T-helper 1 cell treated with Interleukin-12 subunit alpha and Interleukin-12 subunit beta and Interleukin-4 antibody, amounts not matched to agents 30 ng/mL and 1 ng/mL, for 36 hours (primary cell): ENCODE measurements at regions not wholly inside any gene's neighbourhood (a gene's known extent, or its start where the extent isn't known, plus 50 kb on each side); places are given as distances from the start of the nearest gene placed in this dataset.

Experiments used
- intact Hi-C: fragments of 100-400 bp; cut with micrococcal nuclease; formaldehyde crosslinking; loops from one replicate; pipeline ENCODE4 v1.15.1; 2024

GRCh38 chr2:147482111-147482895 is 362.5 kb upstream of the ACVR2A start:
- intact Hi-C loops = no loop called here

- intact Hi-C loops = no loop called here
Measured at GRCh38 chr2:147479358-147479757, 365.5 kb upstream of the ACVR2A start.

- intact Hi-C loops = no loop called here
Measured at GRCh38 chr2:147473075-147473474, 371.8 kb upstream of the ACVR2A start.

- intact Hi-C loops = no loop called here
Measured at GRCh38 chr2:147471126-147471525, 373.7 kb upstream of the ACVR2A start.

- intact Hi-C loops = no loop called here
Measured at GRCh38 chr2:147469471-147469870, 375.4 kb upstream of the ACVR2A start.

GRCh38 chr2:147468963-147469362 is 375.9 kb upstream of the ACVR2A start:
- intact Hi-C loops = no loop called here

- intact Hi-C loops = no loop called here
Measured at GRCh38 chr2:147468349-147468748, 376.5 kb upstream of the ACVR2A start.

- intact Hi-C loops = no loop called here
Measured at GRCh38 chr2:147467441-147467840, 377.4 kb upstream of the ACVR2A start.

GRCh38 chr2:147464737-147465357 is 380.0 kb upstream of the ACVR2A start:
- intact Hi-C loops = no loop called here

GRCh38 chr2:147463881-147464520 is 380.8 kb upstream of the ACVR2A start:
- intact Hi-C loops = no loop called here

GRCh38 chr2:147460155-147460554 is 384.7 kb upstream of the ACVR2A start:
- intact Hi-C loops = no loop called here

GRCh38 chr2:147456779-147457178 is 388.1 kb upstream of the ACVR2A start:
- intact Hi-C loops = no loop called here

- intact Hi-C loops = no loop called here
Measured at GRCh38 chr2:147451902-147452515, 392.8 kb upstream of the ACVR2A start.

GRCh38 chr2:147450661-147451510 is 393.9 kb upstream of the ACVR2A start:
- intact Hi-C loops = no loop called here

- intact Hi-C loops = no loop called here
Measured at GRCh38 chr2:147449323-147449991, 395.4 kb upstream of the ACVR2A start.

GRCh38 chr2:147442816-147443215 is 402.0 kb upstream of the ACVR2A start:
- intact Hi-C loops = no loop called here

GRCh38 chr2:147441182-147441581 is 403.6 kb upstream of the ACVR2A start:
- intact Hi-C loops = no loop called here

- intact Hi-C loops = no loop called here
Measured at GRCh38 chr2:147440734-147441133, 404.1 kb upstream of the ACVR2A start.

GRCh38 chr2:147439986-147440385 is 404.8 kb upstream of the ACVR2A start:
- intact Hi-C loops = no loop called here

- intact Hi-C loops = no loop called here
Measured at GRCh38 chr2:147438882-147439281, 405.9 kb upstream of the ACVR2A start.

GRCh38 chr2:147433822-147434221 is 411.0 kb upstream of the ACVR2A start:
- intact Hi-C loops = no loop called here
